ENCODE measurements at regions not wholly inside any gene's neighbourhood (a gene's known extent, or its start where the extent isn't known, plus 50 kb on each side); places are given as distances from the start of the nearest gene placed in this dataset.

GRCh38 chr17:77877646-77878355, 80.7 kb upstream of the TNRC6C start:
- H3K9me3 ChIP-seq = peaks cover 0 to 13% (median 6%) of the 10 kb centered on the region in 12 donors
- peak in 2 of 5 donors; percentile 8 to 49 for DNase-seq
- no peaks in the 10 kb centered on the region for H3K27me3 ChIP-seq
- H3K4me1 ChIP-seq = peaks cover 15 to 34% (median 27%) of the 10 kb centered on the region in 12 donors
- H3K4me3 ChIP-seq = no peak overlapping the region
- WGBS, 4 donors = 86 to 93% (median 91%) methylated on average over 11 to 13 of the region's 13 CpGs
- no peaks in the 10 kb centered on the region for H3K36me3 ChIP-seq
- no peak overlapping the region for H3K27ac ChIP-seq
- intact Hi-C loops (cut with DNase I) = loop anchor here in 1 of 10 donors (5.0 kb wide), 1 partner anchor 40 kb away; no protein-coding TSS in a partner anchor
- ATAC-seq = no peak
- TF ChIP-seq POLR2A (IDR thresholded peaks at IDR 0.05) = no peak
- TF ChIP-seq, protein P1, sequence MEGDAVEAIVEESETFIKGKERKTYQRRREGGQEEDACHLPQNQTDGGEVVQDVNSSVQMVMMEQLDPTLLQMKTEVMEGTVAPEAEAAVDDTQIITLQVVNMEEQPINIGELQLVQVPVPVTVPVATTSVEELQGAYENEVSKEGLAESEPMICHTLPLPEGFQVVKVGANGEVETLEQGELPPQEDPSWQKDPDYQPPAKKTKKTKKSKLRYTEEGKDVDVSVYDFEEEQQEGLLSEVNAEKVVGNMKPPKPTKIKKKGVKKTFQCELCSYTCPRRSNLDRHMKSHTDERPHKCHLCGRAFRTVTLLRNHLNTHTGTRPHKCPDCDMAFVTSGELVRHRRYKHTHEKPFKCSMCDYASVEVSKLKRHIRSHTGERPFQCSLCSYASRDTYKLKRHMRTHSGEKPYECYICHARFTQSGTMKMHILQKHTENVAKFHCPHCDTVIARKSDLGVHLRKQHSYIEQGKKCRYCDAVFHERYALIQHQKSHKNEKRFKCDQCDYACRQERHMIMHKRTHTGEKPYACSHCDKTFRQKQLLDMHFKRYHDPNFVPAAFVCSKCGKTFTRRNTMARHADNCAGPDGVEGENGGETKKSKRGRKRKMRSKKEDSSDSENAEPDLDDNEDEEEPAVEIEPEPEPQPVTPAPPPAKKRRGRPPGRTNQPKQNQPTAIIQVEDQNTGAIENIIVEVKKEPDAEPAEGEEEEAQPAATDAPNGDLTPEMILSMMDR (IDR thresholded peaks at IDR 0.05) = no peak

DNA sequence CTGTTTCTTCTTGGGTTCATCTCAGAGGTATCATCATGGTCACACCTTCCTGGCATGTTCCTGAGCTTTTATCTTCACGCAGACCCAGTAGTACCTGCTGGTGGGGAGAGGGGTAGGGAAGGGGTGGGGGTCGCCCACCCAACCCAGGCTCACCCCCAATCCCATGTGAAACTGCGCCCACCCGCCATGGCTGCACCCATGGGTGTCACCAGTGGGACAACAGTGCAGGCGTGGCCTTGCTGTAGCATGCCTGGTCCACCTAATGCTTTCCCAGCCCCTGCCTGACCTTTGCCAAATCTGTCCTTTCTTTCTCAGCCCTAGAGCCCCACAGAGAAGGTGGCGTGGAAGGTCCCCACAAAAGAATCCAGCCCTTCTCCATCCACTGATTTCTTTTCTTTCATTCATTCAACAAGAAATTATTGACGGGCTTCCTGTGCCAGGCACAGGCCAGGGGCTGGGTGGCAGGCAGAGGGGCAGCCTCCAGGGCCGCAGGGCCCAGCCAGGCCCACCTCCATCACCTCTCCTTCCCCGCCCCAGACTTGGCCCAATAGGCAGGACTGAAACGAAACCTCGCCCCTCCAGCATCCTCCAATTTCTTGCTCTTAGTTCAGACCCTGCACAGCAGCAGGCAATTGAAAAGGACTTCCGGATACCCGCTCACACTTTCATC, 79.1 kb upstream of the TNRC6C start:
- H3K27me3 ChIP-seq = no peaks in the 10 kb centered on the region
- H3K4me3 ChIP-seq = no peak overlapping the region
- H3K27ac ChIP-seq = no peak overlapping the region
- no peaks in the 10 kb centered on the region for H3K36me3 ChIP-seq
- whole genome bisulfite sequencing, 4 donors = 94 to 99% (median 97%) methylated on average over 13 of the region's 13 CpGs
- peaks cover 15 to 41% (median 33%) of the 10 kb centered on the region in 12 donors for H3K4me1 ChIP-seq
- ATAC-seq (no peak), DNase-seq (peak in 1 of 5 donors; percentile 35)
- intact Hi-C loops (cut with DNase I) = loop anchor here in 1 of 10 donors (5.0 kb wide), 1 partner anchor 42 kb away; no protein-coding TSS in a partner anchor
- no peak for TF ChIP-seq POLR2A (IDR thresholded peaks at IDR 0.05)
- TF ChIP-seq, protein P1 (IDR thresholded peaks at IDR 0.05) = no peak
- peaks cover 0 to 13% (median 6%) of the 10 kb centered on the region in 12 donors for H3K9me3 ChIP-seq

- ATAC-seq (no peak), DNase-seq (no peak)
- Histone ChIP-seq H3K36me3 (no peaks in the 10 kb centered on the region), H3K4me3 (no peak overlapping the region), H3K27me3 (no peaks in the 10 kb centered on the region), H3K4me1 (peaks cover 15 to 41% (median 33%) of the 10 kb centered on the region in 12 donors), H3K27ac (no peak overlapping the region), H3K9me3 (peaks cover 0 to 13% (median 6%) of the 10 kb centered on the region in 12 donors)
- TF ChIP-seq POLR2A (IDR thresholded peaks at IDR 0.05) = no peak
- TF ChIP-seq, protein P1 (IDR thresholded peaks at IDR 0.05) = no peak
- 93 to 97% (median 96%) methylated on average over 9 of the region's 9 CpGs for WGBS, 4 donors
- intact Hi-C loops (cut with DNase I) = loop anchor here in 6 of 10 donors (2.0 to 10.0 kb wide), 7 partner anchors 43 to 153 kb away; no protein-coding TSS in a partner anchor
Measured at GRCh38 chr17:77879896-77880280, 78.6 kb upstream of the TNRC6C start.
